ENCODE measurements at regions not wholly inside any gene's neighbourhood (a gene's known extent, or its start where the extent isn't known, plus 50 kb on each side); places are given as distances from the start of the nearest gene placed in this dataset.

DNA sequence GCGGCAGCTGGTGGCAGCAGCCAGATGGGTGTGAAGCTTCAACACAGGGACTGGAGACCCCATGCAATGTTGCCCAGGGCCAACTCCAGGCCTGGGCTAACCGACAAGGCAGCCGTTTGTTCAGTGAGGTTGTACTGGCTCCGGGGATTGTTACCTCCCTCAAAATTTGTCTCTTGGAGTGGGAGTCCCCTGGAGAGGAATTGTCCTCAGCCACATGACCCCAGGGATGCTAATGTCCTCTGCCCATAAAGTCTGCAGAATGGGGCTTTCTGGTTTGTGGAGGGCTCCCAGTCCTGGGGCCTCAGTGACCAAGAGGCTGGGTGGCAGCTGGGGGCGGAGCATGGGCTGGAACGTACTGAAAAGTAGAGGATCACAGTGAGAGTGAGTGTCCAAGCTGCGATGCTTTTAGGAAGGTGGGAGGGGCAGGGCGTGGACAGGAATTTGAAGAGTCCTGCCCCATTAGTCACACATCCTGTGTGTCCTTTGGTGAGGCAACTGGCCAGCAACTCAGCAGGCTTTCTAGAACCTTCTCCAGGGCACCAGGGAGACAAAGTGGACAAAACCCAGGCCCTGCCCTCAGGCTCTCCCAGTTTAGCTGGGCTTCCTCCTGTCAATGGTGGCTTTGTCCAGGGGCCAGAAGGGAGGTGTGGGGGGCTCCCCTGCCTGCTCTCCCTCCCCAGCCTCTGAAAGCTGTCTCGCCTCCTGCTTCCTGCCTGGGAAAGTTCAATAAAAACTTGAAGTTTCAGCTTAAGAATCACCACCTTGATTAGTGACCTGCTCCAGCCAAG, 114.0 kb downstream of the NSG2 start:
- DNase-seq (ENCODE audit: low spot score) = peak; percentile 60

DNA sequence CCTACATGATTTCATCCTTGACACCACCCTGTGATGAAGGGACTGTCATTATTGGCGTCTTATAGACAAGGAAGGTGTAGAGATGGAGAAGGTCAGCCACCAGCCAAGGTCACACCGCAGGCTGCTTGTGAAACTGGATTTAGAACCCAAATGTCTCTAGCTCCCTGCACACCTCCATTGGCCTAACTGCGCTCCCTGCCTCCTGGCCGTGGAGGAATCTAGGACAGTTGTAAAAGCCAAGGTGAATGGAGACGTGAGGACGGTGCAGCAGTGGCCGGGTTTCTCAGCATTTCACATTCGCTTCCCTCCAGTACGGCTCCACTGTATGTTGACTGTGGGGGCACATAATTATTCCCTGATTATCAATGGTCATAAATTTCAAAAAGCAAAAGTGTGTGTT, 119.9 kb downstream of the NSG2 start:
- no peak for DNase-seq (ENCODE audit: low spot score)

DNA sequence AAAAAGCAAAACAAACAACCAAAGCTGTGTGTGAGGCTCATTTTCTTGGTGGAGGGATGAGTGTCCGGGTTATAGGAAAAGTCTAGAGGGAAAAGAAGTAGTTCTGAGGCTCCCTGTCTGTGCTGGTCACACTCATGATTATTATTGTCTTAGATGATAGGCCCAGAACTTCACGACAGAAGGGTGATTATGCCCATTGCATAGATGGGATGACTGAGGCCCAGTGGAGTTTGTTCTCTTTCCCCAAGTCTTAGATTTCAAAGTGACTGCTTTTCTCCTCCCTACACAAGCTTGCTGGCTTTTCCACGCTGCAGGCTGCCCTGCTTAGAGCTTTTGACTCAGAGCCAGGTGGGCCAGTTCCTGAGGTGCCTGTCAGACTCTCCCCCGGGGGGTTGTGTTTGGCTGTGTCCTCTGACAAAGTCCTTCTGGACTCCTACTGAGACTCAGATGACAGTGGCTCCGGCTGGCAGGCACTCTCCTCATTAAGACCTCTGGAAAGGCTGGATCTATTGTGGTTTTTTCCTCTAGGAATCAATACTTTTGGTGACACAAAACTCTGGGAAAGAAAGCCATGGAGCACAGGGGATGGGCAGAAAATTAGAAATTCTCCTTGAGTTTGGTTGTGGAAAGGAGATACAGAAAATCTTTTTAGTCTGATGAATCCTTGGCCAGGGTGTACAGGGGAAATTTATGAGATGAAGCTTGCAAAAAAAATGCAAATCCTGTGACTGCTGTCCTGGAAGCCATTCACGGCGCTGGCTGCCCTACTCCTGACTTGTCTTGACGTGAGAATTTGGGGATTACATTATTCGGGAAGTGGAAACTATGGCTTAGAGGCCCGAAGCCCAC, 120.9 kb downstream of the NSG2 start:
- no peak for DNase-seq (ENCODE audit: low spot score)

DNA sequence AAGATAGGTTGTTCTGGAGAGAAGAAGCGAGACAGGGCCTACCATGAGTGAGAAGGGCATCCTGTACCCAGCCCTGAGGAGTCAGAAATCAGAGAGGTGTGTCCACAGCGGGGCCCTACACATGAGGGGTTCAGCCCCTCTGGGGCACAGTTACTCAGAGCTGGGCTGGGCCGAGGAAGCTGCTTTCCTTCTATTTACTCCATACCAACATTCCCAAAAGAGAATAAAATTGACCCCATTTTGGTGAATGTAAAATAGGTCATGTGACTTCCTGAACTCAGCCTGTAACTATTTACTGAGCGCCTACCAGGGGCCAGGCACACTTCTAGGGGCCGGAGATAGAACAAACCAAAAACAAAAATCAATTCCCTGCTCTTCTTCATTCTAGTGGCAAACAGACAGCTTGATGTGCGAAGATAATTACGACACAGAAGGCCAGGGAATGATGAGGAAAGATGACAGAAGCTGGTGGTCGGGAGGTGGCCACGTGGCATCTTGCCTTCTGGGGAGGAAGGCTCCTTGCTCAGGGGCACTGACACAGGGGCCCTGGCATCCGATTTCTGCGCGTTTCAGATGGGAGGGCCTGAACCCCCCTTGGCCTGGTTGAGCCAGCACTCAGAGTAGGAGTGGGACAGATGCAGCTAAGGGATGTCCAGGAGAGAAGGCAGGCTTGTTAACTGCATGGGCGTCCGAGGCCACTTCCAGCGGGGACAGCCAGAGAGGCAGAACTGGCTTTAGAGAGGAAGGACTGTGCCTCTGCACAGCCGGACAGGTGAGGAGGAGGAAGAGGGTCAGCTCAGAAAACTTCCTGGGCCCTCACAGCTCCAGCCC, 121.8 kb downstream of the NSG2 start:
- no peak for DNase-seq (ENCODE audit: low spot score)

DNA sequence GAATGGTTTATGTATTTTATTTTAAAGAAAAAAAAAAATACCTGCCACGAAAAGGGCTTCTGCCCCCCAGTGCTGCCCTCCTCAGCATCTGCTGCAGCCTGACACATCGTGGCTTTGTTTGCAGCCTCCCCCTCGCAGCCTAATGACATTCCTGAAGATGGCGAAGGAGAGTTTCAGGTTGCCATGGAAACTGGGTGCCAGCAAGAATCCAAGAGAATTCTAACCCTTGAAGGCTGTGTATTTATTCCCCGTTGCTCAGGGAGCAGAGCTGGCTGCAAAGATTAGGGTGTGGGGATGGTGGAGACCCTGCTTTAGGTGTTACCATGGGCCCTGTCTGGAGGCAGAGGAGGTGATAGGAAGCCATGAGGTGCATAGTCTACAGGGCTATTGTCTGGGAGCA, 126.6 kb downstream of the NSG2 start:
- no peak for DNase-seq (ENCODE audit: low spot score)

DNA sequence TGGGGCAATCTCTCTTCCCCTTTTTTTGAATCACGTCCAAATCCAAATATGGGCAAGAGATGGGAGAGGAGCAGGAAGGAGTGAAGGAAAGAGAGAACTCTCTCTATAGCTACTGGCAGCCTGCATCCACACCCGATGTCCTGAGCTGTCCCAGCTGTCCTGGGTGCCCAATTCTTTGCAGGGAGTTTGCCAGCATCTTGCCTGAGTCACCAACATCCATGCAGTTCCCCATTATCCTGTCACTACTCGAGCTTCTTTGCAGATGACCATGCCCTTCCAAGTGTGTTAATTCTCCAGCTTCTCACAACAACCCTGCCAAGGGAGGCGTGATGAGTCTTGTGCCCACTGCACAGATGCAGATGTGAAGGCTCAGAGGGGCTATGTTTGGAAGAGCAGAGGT, 127.1 kb downstream of the NSG2 start:
- no peak for DNase-seq (ENCODE audit: low spot score)

DNA sequence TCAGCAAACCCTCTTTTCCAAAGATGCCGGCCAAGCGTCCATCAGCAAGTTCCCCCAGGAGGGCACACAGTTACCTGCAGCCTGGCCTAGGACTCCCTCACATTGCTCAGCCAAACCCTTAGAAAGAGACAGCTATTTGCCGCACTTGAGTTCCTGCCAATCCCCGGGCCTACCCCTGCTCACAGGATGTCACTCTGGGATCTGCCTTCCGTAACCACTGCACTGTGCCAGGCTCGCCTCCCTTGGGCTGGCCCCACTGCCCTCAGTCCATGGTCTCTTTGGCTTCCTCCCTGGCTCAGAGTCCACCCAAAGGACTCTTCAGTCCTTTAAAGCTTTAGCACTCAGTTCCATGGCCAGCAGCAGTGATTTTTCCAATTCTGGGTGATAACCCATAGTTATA, 128.3 kb downstream of the NSG2 start:
- DNase-seq (ENCODE audit: low spot score) = no peak

DNA sequence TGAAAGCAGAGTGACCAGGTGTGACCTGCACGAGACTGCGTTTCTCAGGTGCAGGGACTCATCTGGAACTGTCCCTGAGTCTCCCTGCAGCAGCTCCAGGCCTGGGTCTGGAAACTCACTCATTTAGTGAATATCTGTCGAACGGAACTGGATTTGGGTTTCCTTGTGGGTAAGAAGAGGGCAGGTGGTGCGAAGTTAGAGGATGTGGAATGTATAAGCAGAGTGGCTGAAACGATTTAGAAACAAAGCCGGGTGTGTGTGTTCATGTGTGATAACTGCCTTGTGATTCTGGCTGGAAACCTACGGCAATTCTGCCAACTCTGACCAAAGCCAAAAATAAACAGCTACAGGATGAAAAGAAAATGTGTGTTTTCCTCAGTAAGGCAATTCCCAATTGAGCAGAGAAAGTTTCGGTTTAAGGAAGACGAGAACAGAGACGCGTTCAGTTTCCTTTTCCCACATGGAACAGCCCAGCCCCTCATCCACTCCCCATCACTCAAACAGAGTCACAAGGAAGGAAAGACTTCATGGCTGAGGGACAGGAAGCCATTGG, 130.3 kb downstream of the NSG2 start:
- DNase-seq (ENCODE audit: low spot score) = no peak

DNA sequence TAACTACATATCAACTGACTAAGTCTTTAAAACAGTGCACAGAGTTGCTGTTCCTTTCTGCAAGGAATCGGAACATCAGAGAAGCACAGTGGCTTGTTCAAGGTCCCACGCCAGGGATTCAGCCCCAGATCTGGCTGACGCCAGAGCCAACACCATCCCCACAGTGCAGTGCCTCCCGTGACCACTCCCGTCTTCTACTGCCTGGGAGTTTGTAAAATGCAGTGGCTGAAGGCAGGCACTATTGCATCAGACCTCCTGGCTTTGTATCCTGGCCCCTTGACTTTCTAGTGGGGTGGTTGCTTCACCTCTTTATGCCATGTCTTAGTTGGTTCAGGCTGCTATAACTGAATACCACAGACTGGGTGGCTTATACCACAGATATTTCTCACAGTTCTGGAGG, 131.0 kb downstream of the NSG2 start:
- no peak for DNase-seq (ENCODE audit: low spot score)

DNA sequence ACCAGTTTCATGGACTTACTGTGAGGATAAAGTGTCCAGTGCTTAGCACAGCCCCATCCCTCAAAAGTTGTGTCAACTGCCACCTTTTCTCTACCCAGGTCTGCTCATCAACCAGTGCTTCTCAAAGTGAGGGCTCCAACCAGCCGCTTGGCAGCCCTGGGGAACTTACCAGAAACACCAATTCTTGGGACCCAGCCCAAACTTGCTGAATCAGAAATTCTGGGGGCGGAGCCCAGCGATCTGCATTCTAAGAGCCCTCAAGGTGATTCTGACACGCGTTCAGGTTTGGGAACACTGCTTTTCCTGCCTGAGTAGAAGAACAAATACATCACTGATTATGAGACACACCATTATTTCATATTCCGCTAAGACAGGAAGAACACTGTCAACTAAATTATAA, 132.0 kb downstream of the NSG2 start:
- no peak for DNase-seq (ENCODE audit: low spot score)

DNA sequence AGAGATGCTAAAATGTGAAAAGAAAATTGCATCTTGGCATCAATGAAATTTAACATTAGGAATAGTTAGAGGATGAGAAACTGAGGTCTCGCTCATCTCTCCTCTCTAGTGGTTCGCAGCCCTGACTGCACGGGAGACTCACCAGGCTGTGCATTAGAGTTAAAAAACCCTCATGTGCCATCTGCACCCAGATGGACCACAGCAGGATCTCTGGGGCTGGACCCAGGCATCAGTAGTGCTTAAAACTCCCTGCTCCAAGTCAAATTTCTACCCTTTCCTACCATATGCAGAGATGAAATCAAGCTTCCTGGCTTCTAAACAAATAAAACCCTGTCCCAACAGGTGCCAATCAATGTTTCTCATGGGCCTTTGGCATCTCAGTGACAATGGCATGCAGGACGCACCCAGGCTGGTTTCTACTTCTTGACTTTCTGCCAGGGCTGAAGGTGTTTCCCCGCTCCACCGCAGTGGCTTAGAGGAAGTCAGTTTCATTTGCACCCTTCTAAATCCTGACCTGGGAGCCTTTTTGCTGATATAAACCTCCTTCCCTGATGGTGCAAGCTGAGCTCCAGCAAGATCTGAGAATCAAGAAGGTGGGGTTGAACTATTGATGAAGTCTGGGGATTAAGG, 132.6 kb downstream of the NSG2 start:
- no peak for DNase-seq (ENCODE audit: low spot score)

DNA sequence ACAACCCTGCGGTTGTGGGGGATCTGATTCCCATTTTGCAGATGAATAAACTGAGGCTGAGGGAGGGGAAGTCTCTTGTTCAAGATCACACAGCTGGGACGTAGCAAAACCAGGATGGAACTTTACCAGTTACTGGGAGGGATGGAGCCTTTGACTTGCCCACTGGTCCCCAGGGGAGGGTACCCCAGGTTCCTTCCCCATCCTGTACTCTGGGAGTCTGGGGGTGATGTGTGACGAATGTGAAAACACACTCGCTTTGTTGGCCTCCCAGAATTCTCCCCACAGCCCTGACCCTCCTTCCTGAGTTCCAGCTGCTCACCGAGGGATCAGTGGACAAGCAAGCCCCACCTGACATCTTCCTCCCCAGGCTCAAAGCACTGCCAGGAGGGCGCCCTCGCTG, 135.1 kb downstream of the NSG2 start:
- DNase-seq (ENCODE audit: low spot score) = no peak

DNA sequence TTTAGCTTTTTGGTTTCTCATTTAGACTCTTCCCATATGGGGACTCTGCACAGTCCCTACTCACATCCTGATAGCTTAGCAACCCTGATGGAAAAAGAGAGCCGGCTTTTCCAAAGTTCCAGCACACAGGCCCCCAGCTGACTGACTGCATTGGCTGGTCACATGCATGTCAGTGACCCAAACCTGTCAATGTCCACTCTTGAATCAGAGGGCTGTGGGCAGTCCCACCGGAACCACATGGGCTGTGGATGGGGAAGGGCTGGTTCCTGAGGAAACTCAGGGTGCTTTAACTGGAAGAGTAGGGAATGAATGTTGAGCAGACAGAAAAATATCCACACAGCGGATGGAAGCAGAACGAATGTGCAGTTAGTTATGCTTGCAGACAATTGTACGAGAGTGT, 136.6 kb downstream of the NSG2 start:
- DNase-seq (ENCODE audit: low spot score) = no peak

DNA sequence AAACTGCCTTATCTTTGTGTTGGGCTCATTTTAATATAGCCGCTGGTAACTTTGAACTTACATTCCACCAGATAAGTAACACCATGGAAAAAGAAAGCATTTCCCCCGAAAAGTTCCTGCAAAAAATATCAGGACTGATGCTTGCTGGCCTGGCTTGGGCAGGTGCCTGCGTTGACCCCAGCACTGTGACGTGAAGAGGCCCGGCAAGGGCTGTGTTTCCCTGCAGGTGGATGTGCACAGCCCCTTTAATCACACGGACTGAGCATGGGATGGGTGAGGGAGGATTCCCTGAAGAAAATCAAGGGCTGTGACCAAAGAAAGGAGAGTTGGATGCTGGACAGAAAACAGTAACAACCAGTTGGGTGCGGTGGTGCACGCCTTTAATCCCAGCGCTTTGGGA, 138.2 kb downstream of the NSG2 start:
- no peak for DNase-seq (ENCODE audit: low spot score)

DNA sequence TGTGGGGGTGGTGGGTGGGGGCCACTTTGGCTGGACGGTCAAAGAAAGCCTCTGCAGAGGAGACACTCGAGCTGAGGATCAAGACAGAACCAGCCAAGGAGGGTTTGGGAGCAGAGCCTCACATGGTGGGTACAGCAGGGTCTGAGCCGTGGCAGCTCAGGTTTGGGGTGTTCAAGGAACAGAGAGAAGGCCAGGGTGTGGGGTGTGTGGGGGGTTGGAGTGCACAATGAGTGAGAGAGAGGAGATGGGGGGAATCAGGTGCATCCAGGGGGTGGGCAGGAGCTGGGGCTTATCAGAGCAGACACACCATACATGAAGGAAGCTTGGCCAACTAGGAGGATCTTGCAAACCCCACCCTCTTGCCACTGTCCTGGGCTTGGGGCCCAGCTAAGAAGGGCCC, 140.0 kb downstream of the NSG2 start:
- no peak for DNase-seq (ENCODE audit: low spot score)

DNA sequence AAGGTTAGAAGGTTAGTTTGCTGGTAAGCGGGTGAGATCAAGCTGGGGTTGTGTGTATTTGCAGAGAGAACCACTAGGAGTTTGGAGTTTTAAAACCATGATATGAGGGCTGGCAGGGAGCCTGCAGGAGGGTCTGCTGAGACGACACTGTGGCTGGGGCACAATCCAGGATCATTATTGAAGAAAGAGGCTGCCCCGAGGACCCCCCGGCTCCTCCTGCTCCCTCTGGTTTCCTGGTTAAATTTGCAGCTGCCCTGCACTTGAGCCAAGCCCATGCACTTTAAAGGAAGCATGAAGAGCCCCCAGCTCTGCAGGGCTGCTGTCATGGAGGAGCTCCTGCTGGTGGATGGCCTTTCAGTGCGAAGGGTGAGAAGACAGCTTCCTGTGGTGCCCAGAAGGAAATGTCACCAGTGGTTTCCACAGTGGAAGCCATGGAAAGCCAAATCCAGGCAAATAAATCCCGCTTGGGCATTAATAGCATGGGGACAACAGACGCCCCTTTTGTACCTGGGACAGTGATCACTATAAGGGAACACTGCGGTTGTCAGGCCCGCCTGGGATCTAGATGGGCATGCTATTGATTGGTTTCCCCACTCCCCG, 140.7 kb downstream of the NSG2 start:
- DNase-seq (ENCODE audit: low spot score) = no peak

DNA sequence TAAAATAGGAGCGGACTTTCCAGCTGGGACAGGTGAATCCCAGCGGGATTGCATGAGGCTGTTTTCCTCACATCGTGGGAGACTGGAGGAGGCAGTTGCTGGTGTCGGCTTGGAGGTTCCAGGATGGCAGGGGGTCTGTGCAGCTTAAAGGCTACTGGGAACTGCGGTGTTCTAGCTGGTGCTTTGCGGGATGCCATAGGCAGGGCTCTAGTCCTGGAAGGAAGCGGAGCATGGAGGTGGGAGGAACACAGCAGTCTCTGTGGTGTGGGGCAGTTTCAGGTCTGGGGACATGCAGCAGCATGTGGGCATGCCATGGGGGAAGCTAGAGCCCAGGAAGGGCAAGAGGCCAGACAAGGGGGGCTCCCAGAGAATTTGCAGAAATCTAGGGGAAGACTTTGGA, 141.5 kb downstream of the NSG2 start:
- no peak for DNase-seq (ENCODE audit: low spot score)

DNA sequence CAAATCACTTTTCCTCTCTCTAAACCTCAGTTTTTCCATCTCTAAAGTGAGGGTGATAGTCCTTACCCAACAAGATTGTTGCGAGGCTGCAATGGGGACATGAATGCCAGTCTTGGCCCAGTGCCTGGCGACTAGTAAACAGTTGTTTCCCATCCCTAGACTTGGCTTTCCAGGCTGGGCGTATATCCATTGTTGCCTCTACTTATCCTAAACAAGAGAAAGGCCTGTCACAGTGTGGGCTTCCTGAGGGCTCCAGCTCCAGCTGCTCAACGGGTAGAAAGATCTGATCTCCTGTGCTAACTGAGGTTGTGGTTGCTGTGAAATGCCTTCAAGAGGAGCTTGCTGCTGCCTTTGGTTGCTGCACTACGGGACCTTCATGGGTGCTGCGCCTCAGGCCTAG, 142.0 kb downstream of the NSG2 start:
- DNase-seq (ENCODE audit: low spot score) = no peak

DNA sequence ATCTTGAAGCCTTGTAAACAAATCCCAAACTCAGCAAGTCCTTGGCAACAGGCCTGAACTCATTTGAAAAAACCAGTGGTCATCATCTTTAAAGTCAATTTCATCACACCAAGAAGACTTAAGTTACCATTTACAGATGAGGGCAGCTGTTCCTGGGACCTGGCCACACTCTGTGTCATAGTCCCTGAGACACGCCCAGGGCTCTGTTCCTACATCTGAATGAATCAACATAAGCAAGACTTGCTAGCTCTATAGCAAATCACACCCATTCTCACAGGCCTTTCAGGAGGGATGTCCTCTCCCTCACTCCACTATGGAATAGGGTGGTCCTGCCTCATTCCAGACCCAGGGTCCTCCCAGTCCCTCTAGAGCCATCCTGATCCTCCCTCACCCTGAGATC, 142.8 kb downstream of the NSG2 start:
- DNase-seq (ENCODE audit: low spot score) = no peak

DNA sequence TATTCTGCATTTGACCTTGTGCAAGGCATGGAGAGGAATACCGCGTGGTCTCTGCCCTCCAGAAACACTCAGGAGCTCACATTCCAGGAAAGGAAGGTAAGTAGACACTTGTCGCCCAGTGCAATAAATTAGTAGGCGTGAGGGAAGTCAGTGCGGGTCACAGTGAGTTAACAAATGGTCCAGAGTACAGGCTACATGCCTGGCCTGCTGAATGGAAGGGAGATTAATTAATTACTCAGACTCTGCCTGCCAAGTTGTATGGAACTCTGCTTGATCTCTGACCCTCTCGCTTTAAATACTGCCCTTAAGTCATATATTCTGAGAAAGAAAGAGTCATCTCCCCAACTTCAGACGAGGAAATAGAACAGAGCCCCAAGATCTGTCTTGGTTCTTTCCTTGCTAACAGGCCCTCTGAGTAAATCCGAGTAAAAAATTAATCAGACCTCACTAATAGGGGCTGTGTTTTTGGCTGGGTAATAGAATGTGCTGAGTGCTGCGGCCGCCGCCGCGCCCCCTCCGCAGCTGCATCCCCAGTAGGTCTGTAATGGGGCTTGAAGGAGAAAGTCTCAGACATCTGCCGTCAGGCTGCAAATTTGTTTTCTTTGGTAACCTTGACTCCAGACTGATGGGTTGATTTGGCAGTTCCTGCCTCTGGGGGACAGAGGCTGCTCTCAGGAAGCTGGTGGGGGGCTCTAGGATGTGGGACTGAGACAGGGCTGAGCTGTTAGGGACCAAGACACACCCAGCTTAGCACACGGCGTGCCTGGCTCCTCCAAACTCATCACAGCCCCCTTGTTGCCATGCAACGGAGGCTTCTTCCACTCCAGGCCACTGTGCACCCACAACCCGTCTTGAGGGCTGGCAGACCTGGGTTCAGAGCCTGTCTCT, 144.4 kb downstream of the NSG2 start:
- DNase-seq (ENCODE audit: low spot score) = peak; percentile 22

All from kidney tubule cell (primary cell).